GM23248 (cell line): ENCODE measurements at regions not wholly inside any gene's neighbourhood (a gene's known extent, or its start where the extent isn't known, plus 50 kb on each side); places are given as distances from the start of the nearest gene placed in this dataset.

Source experiments
- DNase-seq: peaks from one replicate; pipeline ENCODE4 v3.0.0-alpha.2; 2015
- H2AFZ ChIP-seq: fragments of 200-600 bp; sonication (generic); 2 replicates; pipeline ENCODE4 v1.6.1; 2016; ENCODE audit warnings: antibody characterized with exemption
- H3F3A ChIP-seq: fragments of 200-600 bp; sonication (generic); 2 replicates; pipeline ENCODE4 v1.6.1; 2016; ENCODE audit warnings: mild to moderate bottlenecking, antibody characterized with exemption, mixed run types; ENCODE audit not compliant: insufficient read depth
- H3K27ac ChIP-seq: fragments of 200-600 bp; sonication (generic); 2 replicates; pipeline ENCODE4 v1.5.1; 2016; ENCODE audit warnings: mild to moderate bottlenecking
- H3K27me3 ChIP-seq: fragments of 200-600 bp; sonication (generic); replicated peaks from 2 replicates; pipeline ENCODE4 v1.6.1; 2016; ENCODE audit warnings: mild to moderate bottlenecking; ENCODE audit not compliant: insufficient read depth
- H3K36me3 ChIP-seq: fragments of 200-600 bp; sonication (generic); 2 replicates; pipeline ENCODE4 v1.6.1; 2016; ENCODE audit warnings: low read depth, mild to moderate bottlenecking
- H3K4me1 ChIP-seq: fragments of 200-600 bp; sonication (generic); 2 replicates; pipeline ENCODE4 v1.6.1; 2016; ENCODE audit warnings: mild to moderate bottlenecking; ENCODE audit not compliant: insufficient read depth
- H3K4me2 ChIP-seq: fragments of 200-600 bp; sonication (generic); one replicate; pipeline ENCODE4 v1.6.1; 2016; ENCODE audit warnings: mild to moderate bottlenecking; ENCODE audit not compliant: unreplicated experiment
- H3K4me3 ChIP-seq: fragments of 200-600 bp; sonication (generic); 2 replicates; pipeline ENCODE4 v1.5.1; 2016; ENCODE audit warnings: mild to moderate bottlenecking
- H3K79me2 ChIP-seq: fragments of 200-600 bp; sonication (generic); 2 replicates; pipeline ENCODE4 v1.6.1; 2016; ENCODE audit warnings: mild to moderate bottlenecking; ENCODE audit not compliant: insufficient read depth
- H3K9ac ChIP-seq: fragments of 200-600 bp; sonication (generic); 2 replicates; pipeline ENCODE4 v1.6.1; 2016; ENCODE audit warnings: mild to moderate bottlenecking
- H3K9me2 ChIP-seq: fragments of 200-600 bp; sonication (generic); 2 replicates; pipeline ENCODE4 v1.6.1; 2016; ENCODE audit warnings: mixed run types, mild to moderate bottlenecking, moderate library complexity; ENCODE audit not compliant: insufficient read depth
- H3K9me3 ChIP-seq: fragments of 200-600 bp; sonication (generic); one replicate; pipeline ENCODE4 v1.6.1; 2017; ENCODE audit warnings: low read depth
- H4K20me1 ChIP-seq: fragments of 200-600 bp; sonication (generic); 2 replicates; pipeline ENCODE4 v1.6.0; 2016; ENCODE audit not compliant: insufficient read depth
- EZH2 ChIP-seq: fragments of 200-600 bp; sonication (generic); IDR thresholded peaks from 2 replicates; pipeline ENCODE4 v1.6.1; 2018; ENCODE audit warnings: antibody characterized with exemption, mild to moderate bottlenecking; ENCODE audit not compliant: insufficient read depth, poor library complexity, severe bottlenecking
- EZH2phosphoT487 ChIP-seq: fragments of 200-600 bp; sonication (generic); IDR thresholded peaks from 2 replicates; pipeline ENCODE4 v1.6.1; 2018; ENCODE audit warnings: antibody characterized with exemption, moderate library complexity, mild to moderate bottlenecking, low read depth; ENCODE audit not compliant: insufficient read depth
- WGBS, 2 experiments: methylation state at CpG; one replicate each; pipeline ENCODE4 v1.1.6; 2015 to 2017; ENCODE audit warnings: low lambda C conversion rate in 2 of 2, low coverage in 1 of 2; ENCODE audit errors: missing lambda C conversion rate in 2 of 2; 5-methylcytosine and 5-hydroxymethylcytosine counted together
- in situ Hi-C: fragments of 300-500 bp; cut with MboI; formaldehyde crosslinking; loops from 2 replicates; pipeline ENCODE4 v1.15.0; 2020

- Histone ChIP-seq H4K20me1 (no peaks in the 10 kb centered on the region), H3K9ac (no peak overlapping the region), H3K9me3 (no peaks in the 10 kb centered on the region), H3K36me3 (no peaks in the 10 kb centered on the region), H3F3A (no peaks in the 10 kb centered on the region), H2AFZ (no peak overlapping the region), H3K79me2 (no peaks in the 10 kb centered on the region), H3K9me2 (no peaks in the 10 kb centered on the region), H3K4me1 (no peaks in the 10 kb centered on the region), H3K27ac (no peak overlapping the region), H3K4me3 (no peak overlapping the region), H3K4me2 (no peak overlapping the region), H3K27me3 (no peaks in the 10 kb centered on the region)
- DNase-seq = no peak
- WGBS, 2 experiments = 76 to 77% methylated on average over 3 of the region's 3 CpGs
- TF ChIP-seq EZH2phosphoT487 (no peak), EZH2 (no peak)
- in situ Hi-C loops = no loop called here
Observed at GRCh38 chr1:87568911-87569310, 240.2 kb downstream of the LMO4 start.

GRCh38 chr1:87572008-87572407 lies 243.3 kb downstream of the LMO4 start:
- in situ Hi-C loops = no loop called here
- H3K4me2 ChIP-seq = no peak overlapping the region
- H3K9me2 ChIP-seq = no peaks in the 10 kb centered on the region
- no peaks in the 10 kb centered on the region for H3F3A ChIP-seq
- DNase-seq = no peak
- no peak overlapping the region for H3K9ac ChIP-seq
- no peak overlapping the region for H2AFZ ChIP-seq
- H3K36me3 ChIP-seq = no peaks in the 10 kb centered on the region
- no peaks in the 10 kb centered on the region for H3K4me1 ChIP-seq
- 74 to 86% methylated on average over 4 of the region's 4 CpGs for WGBS, 2 experiments
- no peak overlapping the region for H3K4me3 ChIP-seq
- TF ChIP-seq EZH2 (no peak), EZH2phosphoT487 (no peak)
- H3K27ac ChIP-seq = no peak overlapping the region
- no peaks in the 10 kb centered on the region for H3K27me3 ChIP-seq
- no peaks in the 10 kb centered on the region for H3K9me3 ChIP-seq
- no peaks in the 10 kb centered on the region for H3K79me2 ChIP-seq
- no peaks in the 10 kb centered on the region for H4K20me1 ChIP-seq

GRCh38 chr1:87572891-87573290 lies 244.2 kb downstream of the LMO4 start:
- in situ Hi-C loops = no loop called here
- H3K9me3 ChIP-seq = no peaks in the 10 kb centered on the region
- no peak overlapping the region for H3K4me2 ChIP-seq
- H4K20me1 ChIP-seq = no peaks in the 10 kb centered on the region
- no peaks in the 10 kb centered on the region for H3K36me3 ChIP-seq
- WGBS, 2 experiments = 95% methylated on average over 2 of the region's 2 CpGs
- no peaks in the 10 kb centered on the region for H3F3A ChIP-seq
- no peak overlapping the region for H3K4me3 ChIP-seq
- TF ChIP-seq EZH2phosphoT487 (no peak), EZH2 (no peak)
- H2AFZ ChIP-seq = no peak overlapping the region
- H3K9ac ChIP-seq = no peak overlapping the region
- no peaks in the 10 kb centered on the region for H3K9me2 ChIP-seq
- H3K27me3 ChIP-seq = no peaks in the 10 kb centered on the region
- no peak for DNase-seq
- no peaks in the 10 kb centered on the region for H3K4me1 ChIP-seq
- H3K79me2 ChIP-seq = no peaks in the 10 kb centered on the region
- H3K27ac ChIP-seq = no peak overlapping the region

GRCh38 chr1:87575528-87575927 lies 246.8 kb downstream of the LMO4 start:
- Histone ChIP-seq H3K4me2 (no peak overlapping the region), H3K9ac (no peak overlapping the region), H3K4me1 (no peaks in the 10 kb centered on the region), H3K9me3 (no peaks in the 10 kb centered on the region), H3K27ac (no peak overlapping the region), H3K9me2 (no peaks in the 10 kb centered on the region), H3K4me3 (no peak overlapping the region), H3K27me3 (no peaks in the 10 kb centered on the region), H3K36me3 (no peaks in the 10 kb centered on the region), H3F3A (no peaks in the 10 kb centered on the region), H2AFZ (no peak overlapping the region), H4K20me1 (no peaks in the 10 kb centered on the region), H3K79me2 (no peaks in the 10 kb centered on the region)
- peak; percentile 17 for DNase-seq
- in situ Hi-C loops = no loop called here
- WGBS, 2 experiments = 21 to 28% methylated on average over 3 of the region's 3 CpGs
- TF ChIP-seq EZH2 (no peak), EZH2phosphoT487 (no peak)

GRCh38 chr1:87578464-87578863 lies 249.8 kb downstream of the LMO4 start:
- TF ChIP-seq EZH2 (no peak), EZH2phosphoT487 (no peak)
- no peak overlapping the region for H3K4me2 ChIP-seq

More at GRCh38 chr1:87578464-87578863, 249.8 kb downstream of the LMO4 start:
- Histone ChIP-seq H3K9me3 (no peaks in the 10 kb centered on the region), H3K27me3 (no peaks in the 10 kb centered on the region), H3K4me3 (no peak overlapping the region), H3K27ac (no peak overlapping the region), H3F3A (no peaks in the 10 kb centered on the region), H3K4me1 (no peaks in the 10 kb centered on the region), H3K36me3 (no peaks in the 10 kb centered on the region), H2AFZ (no peak overlapping the region), H4K20me1 (no peaks in the 10 kb centered on the region), H3K9me2 (no peaks in the 10 kb centered on the region), H3K9ac (no peak overlapping the region), H3K79me2 (no peaks in the 10 kb centered on the region)
- in situ Hi-C loops = no loop called here
- DNase-seq = no peak
- 23 to 26% methylated on average over 3 of the region's 3 CpGs for WGBS, 2 experiments
